HepG2 (cell line): ENCODE measurements at regions not wholly inside any gene's neighbourhood (a gene's known extent, or its start where the extent isn't known, plus 50 kb on each side); places are given as distances from the start of the nearest gene placed in this dataset.

ENCODE experiments used
- BCL3 ChIP-seq: sonication (generic); formaldehyde crosslinking; IDR thresholded peaks from 2 replicates; pipeline ENCODE4 v1.5.1; 2020; ENCODE audit warnings: mild to moderate bottlenecking, missing genetic modification reagents, moderate library complexity
- CTCF ChIP-seq: sonication (generic); formaldehyde crosslinking; IDR thresholded peaks from 2 replicates; pipeline ENCODE4 v1.5.0; 2020; ENCODE audit warnings: mild to moderate bottlenecking, missing genetic modification reagents, moderate library complexity
- GABPA ChIP-seq, 2 experiments: IDR thresholded peaks; 2 replicates each; pipeline ENCODE4 v1.6.1; 2011 to 2016; ENCODE audit warnings: low read depth in 2 of 2, low read length in 1 of 2, missing biosample characterization in 1 of 2, missing genetic modification characterization in 1 of 2
- HMG20A ChIP-seq: IDR thresholded peaks from 2 replicates; pipeline ENCODE4 v1.6.1; 2016; ENCODE audit warnings: borderline replicate concordance
- KAT8 ChIP-seq: IDR thresholded peaks from 2 replicates; pipeline ENCODE4 v1.6.1; 2016; ENCODE audit warnings: missing genetic modification reagents, missing compliant biosample characterization
- MAFF ChIP-seq: IDR thresholded peaks from 2 replicates; pipeline ENCODE4 v1.6.1; 2011; ENCODE audit warnings: low read depth, low read length, improper control_type of control experiment
- MZF1 ChIP-seq: sonication (generic); formaldehyde crosslinking; IDR thresholded peaks from 2 replicates; pipeline ENCODE4 v1.8.1; 2023; ENCODE audit warnings: mild to moderate bottlenecking, missing genetic modification reagents, borderline replicate concordance
- NFIB ChIP-seq: sonication (generic); formaldehyde crosslinking; IDR thresholded peaks from 2 replicates; pipeline ENCODE4 v1.9.0; 2021; ENCODE audit warnings: missing genetic modification reagents, mild to moderate bottlenecking, borderline replicate concordance
- POGZ ChIP-seq: sonication (generic); formaldehyde crosslinking; IDR thresholded peaks from 2 replicates; pipeline ENCODE4 v1.4.0; 2020; ENCODE audit warnings: mild to moderate bottlenecking, missing genetic modification reagents
- RARA ChIP-seq: IDR thresholded peaks from 2 replicates; pipeline ENCODE4 v1.6.1; 2016; ENCODE audit warnings: missing genetic modification reagents, missing compliant biosample characterization
- SIN3A ChIP-seq: IDR thresholded peaks from 2 replicates; pipeline ENCODE4 v1.6.1; 2011; ENCODE audit warnings: low read depth, mild to moderate bottlenecking, control low read depth, low read length, borderline replicate concordance
- SP2 ChIP-seq: sonication (generic); formaldehyde crosslinking; IDR thresholded peaks from 2 replicates; pipeline ENCODE4 v1.5.1; 2020; ENCODE audit warnings: mild to moderate bottlenecking, missing genetic modification reagents
- TAF1 ChIP-seq: sonication (generic); formaldehyde crosslinking; IDR thresholded peaks from 2 replicates; pipeline ENCODE4 v1.4.0; 2020; ENCODE audit warnings: missing genetic modification reagents
- TEAD2 ChIP-seq: sonication (generic); formaldehyde crosslinking; IDR thresholded peaks from 2 replicates; pipeline ENCODE4 v1.9.0; 2021; ENCODE audit warnings: missing genetic modification reagents
- U2AF2 ChIP-seq: fragments of 200-400 bp; formaldehyde crosslinking; IDR thresholded peaks from 2 replicates; pipeline ENCODE4 v1.6.1; 2017; ENCODE audit warnings: low read depth, mild to moderate bottlenecking, low read length
- ZFAT ChIP-seq: sonication (generic); formaldehyde crosslinking; conservative IDR thresholded peaks from 2 replicates; pipeline ENCODE4 v1.8.1; 2023; ENCODE audit warnings: missing genetic modification reagents, inconsistent platforms
- ZFP1 ChIP-seq: IDR thresholded peaks from 2 replicates; pipeline ENCODE4 v1.6.1; 2016
- ZNF17 ChIP-seq: sonication (generic); formaldehyde crosslinking; IDR thresholded peaks from 2 replicates; pipeline ENCODE4 v1.5.0; 2020; ENCODE audit warnings: mild to moderate bottlenecking, missing genetic modification reagents
- ZNF234 ChIP-seq: sonication (generic); formaldehyde crosslinking; conservative IDR thresholded peaks from 2 replicates; pipeline ENCODE4 v1.5.1; 2020; ENCODE audit warnings: mild to moderate bottlenecking, missing genetic modification reagents
- ZNF432 ChIP-seq: sonication (generic); formaldehyde crosslinking; IDR thresholded peaks from 2 replicates; pipeline ENCODE4 v1.5.0; 2020; ENCODE audit warnings: missing genetic modification reagents, mild to moderate bottlenecking, borderline replicate concordance
- ZNF510 ChIP-seq: sonication (generic); formaldehyde crosslinking; IDR thresholded peaks from 2 replicates; pipeline ENCODE4 v1.4.0; 2020; ENCODE audit warnings: low read depth, mild to moderate bottlenecking, missing genetic modification reagents
- ZSCAN22 ChIP-seq: sonication (generic); formaldehyde crosslinking; IDR thresholded peaks from 2 replicates; pipeline ENCODE4 v1.4.0; 2020; ENCODE audit warnings: mild to moderate bottlenecking, missing genetic modification reagents
- TF ChIP-seq, protein P1 (sequence below): sonication (generic); formaldehyde crosslinking; IDR thresholded peaks from 2 replicates; pipeline ENCODE4 v1.4.0; 2020; ENCODE audit warnings: missing genetic modification reagents
- TF ChIP-seq, protein P2 (sequence below): sonication (generic); formaldehyde crosslinking; IDR thresholded peaks from 2 replicates; pipeline ENCODE4 v1.4.0; 2020; ENCODE audit warnings: missing genetic modification reagents

- no peak for TF ChIP-seq NFIB (CRISPR knock-in tag)
- peak; percentile 73; the same call in 1 of the 2 replicates for TF ChIP-seq SIN3A
- TF ChIP-seq ZFAT (CRISPR knock-in tag): no peak
- no peak for TF ChIP-seq TEAD2
- TF ChIP-seq SP2 (CRISPR knock-in tag): no peak
- TF ChIP-seq ZNF432 (CRISPR knock-in tag): 0 out of 2 replicates have a peak, but pooled peaks have one; percentile 29
- TF ChIP-seq U2AF2: no peak
- TF ChIP-seq, protein P1, sequence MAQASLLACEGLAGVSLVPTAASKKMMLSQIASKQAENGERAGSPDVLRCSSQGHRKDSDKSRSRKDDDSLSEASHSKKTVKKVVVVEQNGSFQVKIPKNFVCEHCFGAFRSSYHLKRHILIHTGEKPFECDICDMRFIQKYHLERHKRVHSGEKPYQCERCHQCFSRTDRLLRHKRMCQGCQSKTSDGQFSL (CRISPR knock-in tag): no peak
- TF ChIP-seq POGZ (CRISPR knock-in tag): no peak
- no peak for TF ChIP-seq GABPA (IDR thresholded peaks at IDR 0.05; ENCODE audit: low read depth, low read length)
- 0 out of 2 replicates have a peak, but pooled peaks have one; percentile 6 for TF ChIP-seq GABPA (CRISPR knock-in tag; IDR thresholded peaks at IDR 0.05; ENCODE audit: low read depth)
- no peak for TF ChIP-seq ZNF17 (CRISPR knock-in tag)
- no peak; the same call in none of the 2 replicates for TF ChIP-seq KAT8
- 0 out of 2 replicates have a peak, but pooled peaks have one; percentile 3 for TF ChIP-seq ZSCAN22
- TF ChIP-seq ZNF510 (CRISPR knock-in tag): no peak
- no peak for TF ChIP-seq ZFP1 (CRISPR knock-in tag)
- no peak; the same call in 1 of the 2 replicates for TF ChIP-seq MAFF
- no peak for TF ChIP-seq RARA (CRISPR knock-in tag)
- TF ChIP-seq, protein P2, sequence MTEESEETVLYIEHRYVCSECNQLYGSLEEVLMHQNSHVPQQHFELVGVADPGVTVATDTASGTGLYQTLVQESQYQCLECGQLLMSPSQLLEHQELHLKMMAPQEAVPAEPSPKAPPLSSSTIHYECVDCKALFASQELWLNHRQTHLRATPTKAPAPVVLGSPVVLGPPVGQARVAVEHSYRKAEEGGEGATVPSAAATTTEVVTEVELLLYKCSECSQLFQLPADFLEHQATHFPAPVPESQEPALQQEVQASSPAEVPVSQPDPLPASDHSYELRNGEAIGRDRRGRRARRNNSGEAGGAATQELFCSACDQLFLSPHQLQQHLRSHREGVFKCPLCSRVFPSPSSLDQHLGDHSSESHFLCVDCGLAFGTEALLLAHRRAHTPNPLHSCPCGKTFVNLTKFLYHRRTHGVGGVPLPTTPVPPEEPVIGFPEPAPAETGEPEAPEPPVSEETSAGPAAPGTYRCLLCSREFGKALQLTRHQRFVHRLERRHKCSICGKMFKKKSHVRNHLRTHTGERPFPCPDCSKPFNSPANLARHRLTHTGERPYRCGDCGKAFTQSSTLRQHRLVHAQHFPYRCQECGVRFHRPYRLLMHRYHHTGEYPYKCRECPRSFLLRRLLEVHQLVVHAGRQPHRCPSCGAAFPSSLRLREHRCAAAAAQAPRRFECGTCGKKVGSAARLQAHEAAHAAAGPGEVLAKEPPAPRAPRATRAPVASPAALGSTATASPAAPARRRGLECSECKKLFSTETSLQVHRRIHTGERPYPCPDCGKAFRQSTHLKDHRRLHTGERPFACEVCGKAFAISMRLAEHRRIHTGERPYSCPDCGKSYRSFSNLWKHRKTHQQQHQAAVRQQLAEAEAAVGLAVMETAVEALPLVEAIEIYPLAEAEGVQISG (CRISPR knock-in tag): peak; percentile 61
- 0 out of 2 replicates have a peak, but pooled peaks have one; percentile 17 for TF ChIP-seq HMG20A (CRISPR knock-in tag)
- TF ChIP-seq BCL3 (CRISPR knock-in tag): no peak
- TF ChIP-seq ZNF234: no peak
- peak; percentile 46; the same call in 1 of the 2 replicates for TF ChIP-seq TAF1 (CRISPR knock-in tag)
- TF ChIP-seq CTCF (CRISPR knock-in tag): no peak
- no peak for TF ChIP-seq MZF1
Observed at GRCh38 chr6:26216359-26216885, 129.2 kb downstream of the HFE start (continued).
